Large intestine (tissue), 3 donors: ENCODE measurements at regions not wholly inside any gene's neighbourhood (a gene's known extent, or its start where the extent isn't known, plus 50 kb on each side); places are given as distances from the start of the nearest gene placed in this dataset.
"Not testable (repeated sequence)": the region's sequence is repeated elsewhere in the genome, so short reads cannot be mapped to it uniquely, and the experiment has no call there.

Source experiments
- DNase-seq, 2 donors: peaks; one replicate each; pipeline versions ENCODE4 v3.0.0 to v3.0.0-alpha.2; 2013
- H3K27ac ChIP-seq: one replicate; pipeline ENCODE4 v1.5.1; 2013; ENCODE audit warnings: low read length
- H3K27me3 ChIP-seq: 2 replicates; pipeline ENCODE4 v1.6.1; 2013; ENCODE audit warnings: low read length; ENCODE audit not compliant: control insufficient read depth, insufficient read depth
- H3K36me3 ChIP-seq: 2 replicates; pipeline ENCODE4 v1.6.1; 2013; ENCODE audit warnings: low read length; ENCODE audit not compliant: control insufficient read depth, insufficient read depth
- H3K4me1 ChIP-seq: one replicate; pipeline ENCODE4 v1.6.1; 2013; ENCODE audit warnings: low read length; ENCODE audit not compliant: control insufficient read depth, insufficient read depth
- H3K4me3 ChIP-seq: one replicate; pipeline ENCODE4 v1.5.1; 2013; ENCODE audit warnings: low read length
- H3K9me3 ChIP-seq: one replicate; pipeline ENCODE4 v1.6.1; 2013; ENCODE audit warnings: mild to moderate bottlenecking, low read depth, low read length, moderate library complexity; ENCODE audit not compliant: control insufficient read depth
- WGBS: methylation state at CpG from one replicate; pipeline ENCODE4 v1.1.5; 2013; ENCODE audit warnings: low lambda C conversion rate; ENCODE audit not compliant: insufficient coverage; 5-methylcytosine and 5-hydroxymethylcytosine counted together

DNA sequence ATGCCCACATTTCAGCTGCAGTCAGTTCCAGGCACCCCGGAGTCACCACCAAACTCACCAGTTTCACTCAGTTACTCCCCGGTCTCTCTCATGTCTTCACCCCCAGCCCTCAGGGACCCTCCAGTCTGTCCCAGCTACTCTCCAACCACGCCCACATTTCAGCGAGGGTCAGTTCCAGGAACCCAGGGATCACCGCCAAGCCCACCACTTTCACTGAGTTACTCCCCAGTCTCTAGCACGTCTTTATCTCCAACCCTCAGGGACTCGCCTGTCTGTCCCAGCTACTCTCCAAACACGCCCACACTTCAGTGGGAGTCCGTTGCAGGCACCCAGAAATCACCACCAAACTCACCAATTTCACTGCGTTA is 337.5 kb downstream of the CWH43 start:
- H3K27me3 ChIP-seq, H3K27ac ChIP-seq, H3K4me3 ChIP-seq, H3K36me3 ChIP-seq, H3K9me3 ChIP-seq, DNase-seq, H3K4me1 ChIP-seq: not testable (repeated sequence)
- no CpG with 5 or more reads among the region's 10 CpGs for WGBS
